Fibroblast of the aortic adventitia (primary cell): ENCODE measurements at regions not wholly inside any gene's neighbourhood (a gene's known extent, or its start where the extent isn't known, plus 50 kb on each side); places are given as distances from the start of the nearest gene placed in this dataset.

ENCODE experiments used
- DNase-seq: peaks from one replicate; pipeline ENCODE4 v3.0.0-alpha.2; 2010; ENCODE audit warnings: low read depth
- H3K4me3 ChIP-seq: 2 replicates; pipeline ENCODE4 v1.5.1; 2011; ENCODE audit warnings: low read depth, mild to moderate bottlenecking, control low read depth, low read length, moderate library complexity
- TF ChIP-seq, protein P1 (sequence below): IDR thresholded peaks from 2 replicates; pipeline ENCODE4 v1.5.1; 2011; ENCODE audit warnings: mild to moderate bottlenecking, low read length, control low read depth, inconsistent platforms; ENCODE audit not compliant: insufficient read depth

- no peak overlapping the region for H3K4me3 ChIP-seq
- TF ChIP-seq, protein P1, sequence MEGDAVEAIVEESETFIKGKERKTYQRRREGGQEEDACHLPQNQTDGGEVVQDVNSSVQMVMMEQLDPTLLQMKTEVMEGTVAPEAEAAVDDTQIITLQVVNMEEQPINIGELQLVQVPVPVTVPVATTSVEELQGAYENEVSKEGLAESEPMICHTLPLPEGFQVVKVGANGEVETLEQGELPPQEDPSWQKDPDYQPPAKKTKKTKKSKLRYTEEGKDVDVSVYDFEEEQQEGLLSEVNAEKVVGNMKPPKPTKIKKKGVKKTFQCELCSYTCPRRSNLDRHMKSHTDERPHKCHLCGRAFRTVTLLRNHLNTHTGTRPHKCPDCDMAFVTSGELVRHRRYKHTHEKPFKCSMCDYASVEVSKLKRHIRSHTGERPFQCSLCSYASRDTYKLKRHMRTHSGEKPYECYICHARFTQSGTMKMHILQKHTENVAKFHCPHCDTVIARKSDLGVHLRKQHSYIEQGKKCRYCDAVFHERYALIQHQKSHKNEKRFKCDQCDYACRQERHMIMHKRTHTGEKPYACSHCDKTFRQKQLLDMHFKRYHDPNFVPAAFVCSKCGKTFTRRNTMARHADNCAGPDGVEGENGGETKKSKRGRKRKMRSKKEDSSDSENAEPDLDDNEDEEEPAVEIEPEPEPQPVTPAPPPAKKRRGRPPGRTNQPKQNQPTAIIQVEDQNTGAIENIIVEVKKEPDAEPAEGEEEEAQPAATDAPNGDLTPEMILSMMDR = no peak
- DNase-seq = no peak
Measured at GRCh38 chr3:168747697-168748096, 652.0 kb upstream of the GOLIM4 start.

DNA sequence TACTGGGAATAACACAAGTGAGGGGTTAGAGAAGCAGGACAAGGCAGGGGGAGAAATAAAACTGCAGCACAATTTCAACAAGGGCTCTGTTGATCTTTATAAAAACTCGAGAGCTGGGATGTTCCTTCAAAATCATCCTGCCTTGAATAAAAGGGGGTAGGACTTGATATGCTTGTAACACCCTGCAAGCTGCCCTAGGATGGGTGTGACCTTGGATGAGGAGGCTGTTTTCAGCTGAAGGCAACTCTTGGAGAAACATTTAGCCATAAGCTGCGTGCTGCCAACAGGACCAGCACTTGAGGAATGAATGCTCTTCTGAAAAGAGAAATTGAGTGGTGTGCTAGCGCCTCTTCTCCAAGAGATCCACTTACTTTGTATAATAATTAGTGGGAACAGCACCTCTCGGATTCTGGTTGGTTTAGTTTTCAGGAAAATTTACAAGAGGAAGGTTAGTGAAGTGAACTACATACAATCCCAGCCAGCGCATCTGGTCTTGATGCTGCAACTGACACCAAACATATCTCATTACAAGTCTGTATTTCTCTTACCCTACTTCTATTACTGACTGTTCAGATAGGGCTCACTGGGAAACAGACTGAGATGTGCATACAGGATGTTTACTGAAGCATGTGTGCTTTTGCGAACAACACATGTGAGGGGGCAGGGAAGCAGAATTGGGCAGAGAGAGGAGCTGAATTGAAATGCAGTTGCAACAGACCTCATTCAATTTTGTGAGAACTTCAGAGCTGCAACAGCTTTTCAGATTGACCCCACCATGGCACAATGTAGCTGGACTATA, 643.0 kb upstream of the GOLIM4 start:
- no peak for DNase-seq
- TF ChIP-seq, protein P1 = no peak

GRCh38 chr3:168736202-168736601, 640.5 kb upstream of the GOLIM4 start:
- H3K4me3 ChIP-seq = no peak overlapping the region
- TF ChIP-seq, protein P1 = no peak
- no peak for DNase-seq

More for the DNA sequence above, 643.0 kb upstream of the GOLIM4 start:
- no peak overlapping the region for H3K4me3 ChIP-seq

DNA sequence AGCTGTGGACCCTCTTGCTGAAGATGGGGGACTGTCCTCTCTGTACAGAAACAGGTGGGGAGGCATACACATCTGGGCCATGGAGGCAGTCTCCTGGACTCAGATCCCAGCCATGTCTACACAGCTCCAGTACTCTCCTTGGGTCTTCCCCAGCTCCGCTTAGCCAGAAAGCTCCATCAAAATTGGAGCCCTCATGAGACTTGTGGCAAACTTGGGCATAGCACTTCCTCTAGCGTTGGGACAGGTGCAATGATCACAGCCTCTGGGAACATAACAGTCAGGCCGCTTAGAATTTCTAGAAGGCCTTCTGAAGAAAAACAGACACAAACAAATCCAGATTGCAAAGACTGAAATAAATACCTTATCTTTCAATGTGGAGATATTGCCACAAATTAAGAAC, 634.3 kb upstream of the GOLIM4 start:
- H3K4me3 ChIP-seq = no peak overlapping the region
- DNase-seq = no peak
- TF ChIP-seq, protein P1 = no peak

GRCh38 chr3:168722091-168722490, 626.4 kb upstream of the GOLIM4 start:
- TF ChIP-seq, protein P1 = no peak
- no peak for DNase-seq
- no peak overlapping the region for H3K4me3 ChIP-seq

DNA sequence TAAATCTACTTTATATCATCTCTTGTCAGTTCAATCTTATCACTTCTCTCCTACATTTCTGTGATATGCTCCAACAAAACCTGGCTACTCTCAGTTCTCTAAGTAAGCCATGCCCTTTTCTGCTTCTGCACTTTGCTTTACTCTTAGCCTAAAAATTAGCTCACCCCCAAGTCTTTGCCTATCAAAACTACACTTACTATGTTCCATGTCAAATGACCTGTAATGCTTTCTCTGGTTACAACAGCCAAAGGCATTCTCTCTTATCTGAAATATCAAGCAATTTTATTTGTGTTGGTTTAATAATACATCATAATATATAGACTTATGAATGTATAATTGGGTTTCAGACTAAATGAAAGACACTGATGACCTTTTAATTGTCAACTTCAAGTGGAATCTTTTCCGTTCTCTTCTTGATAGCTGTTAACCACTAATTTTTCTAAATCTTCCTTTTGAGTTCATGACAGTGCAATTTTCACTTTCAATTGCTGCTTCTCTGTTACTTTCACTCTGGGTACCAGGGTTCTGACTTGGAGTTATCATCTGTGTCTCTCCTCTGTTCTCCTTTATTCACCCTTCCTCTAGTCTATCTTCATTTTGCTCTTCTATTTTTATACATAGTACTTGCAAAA, 619.0 kb upstream of the GOLIM4 start:
- DNase-seq = no peak
- no peak overlapping the region for H3K4me3 ChIP-seq
- TF ChIP-seq, protein P1 = no peak
